Glomerular endothelial cell (primary cell): ENCODE measurements at regions not wholly inside any gene's neighbourhood (a gene's known extent, or its start where the extent isn't known, plus 50 kb on each side); places are given as distances from the start of the nearest gene placed in this dataset.
"Not testable (repeated sequence)": the region's sequence is repeated elsewhere in the genome, so short reads cannot be mapped to it uniquely, and the experiment has no call there.

Experiments
- DNase-seq: peaks from one replicate; pipeline ENCODE4 v3.0.0-alpha.2; 2011; ENCODE audit warnings: low read depth, low spot score; ENCODE audit errors: extremely low read depth

- not testable (repeated sequence) for DNase-seq
Observed at GRCh38 chr15:81870062-81870745, 175.6 kb downstream of the MEX3B start.

DNA sequence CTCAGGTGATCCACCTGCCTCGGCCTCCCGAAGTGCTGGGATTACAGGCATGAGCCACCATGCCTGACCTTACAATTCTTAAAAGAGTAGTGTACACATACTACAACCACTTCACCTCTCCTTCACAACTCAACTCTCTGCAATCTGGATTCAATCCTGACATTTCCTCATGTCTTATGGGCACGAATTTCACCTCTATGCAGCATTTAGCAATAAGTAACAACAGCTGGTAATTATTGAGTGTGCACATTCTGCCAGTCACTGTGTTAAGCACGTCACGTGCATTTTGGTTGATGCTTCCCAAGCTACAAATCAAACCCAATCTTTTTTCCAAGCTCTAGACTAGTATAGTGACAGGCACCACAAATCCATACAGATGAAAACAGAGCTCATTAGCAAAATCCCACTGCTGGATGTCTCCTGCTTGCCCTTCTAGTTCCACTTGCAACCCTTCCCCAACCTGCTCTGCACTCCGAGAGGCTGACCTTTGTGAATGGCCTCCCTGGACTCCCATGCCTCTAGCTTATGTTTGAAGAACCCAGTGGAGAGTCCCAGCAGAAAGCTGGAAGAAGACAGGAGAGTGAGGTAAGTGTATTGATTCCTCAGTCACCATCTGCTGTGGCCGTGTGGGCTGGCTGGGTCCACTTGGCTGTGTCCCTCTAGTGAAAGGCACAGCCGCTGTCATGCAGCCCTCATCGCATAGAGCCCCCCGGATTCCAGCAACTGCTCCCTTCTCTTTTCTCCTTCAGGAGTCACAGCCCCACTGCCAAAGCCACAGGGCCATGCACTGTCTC, 176.5 kb downstream of the MEX3B start:
- no peak for DNase-seq

DNA sequence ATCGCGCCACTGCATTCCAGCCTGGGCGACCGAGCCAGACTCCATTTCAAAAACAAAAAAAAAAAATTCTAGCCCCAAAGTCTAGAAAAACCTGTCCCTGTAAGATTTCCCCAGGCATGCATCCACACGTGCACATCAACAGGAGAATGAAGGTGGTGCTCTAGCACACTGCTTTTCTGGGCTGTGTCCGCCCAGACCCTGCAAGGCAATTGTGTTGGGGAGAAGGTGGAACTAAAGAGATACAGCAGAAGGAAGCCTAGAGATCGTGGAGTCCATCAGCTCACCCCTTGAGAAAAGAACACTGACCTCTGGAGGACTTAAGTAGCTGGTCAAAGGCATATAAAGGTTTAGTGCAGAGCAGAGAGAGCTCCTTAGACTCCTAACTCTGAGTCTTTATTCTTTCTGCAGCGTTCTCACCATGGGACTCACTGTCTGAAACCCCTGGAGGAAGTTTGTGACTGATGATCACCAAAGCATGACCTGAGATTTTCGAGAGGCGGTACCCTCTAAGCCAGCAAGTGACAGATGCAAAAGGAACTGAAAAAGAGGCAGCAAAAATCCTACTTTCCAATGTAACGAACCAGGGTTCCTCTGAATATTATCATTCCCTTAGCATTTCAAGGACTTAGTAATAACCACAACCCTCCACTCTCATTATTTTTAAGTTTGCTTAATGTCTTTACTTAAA, 179.8 kb downstream of the MEX3B start:
- DNase-seq, result no peak

DNA sequence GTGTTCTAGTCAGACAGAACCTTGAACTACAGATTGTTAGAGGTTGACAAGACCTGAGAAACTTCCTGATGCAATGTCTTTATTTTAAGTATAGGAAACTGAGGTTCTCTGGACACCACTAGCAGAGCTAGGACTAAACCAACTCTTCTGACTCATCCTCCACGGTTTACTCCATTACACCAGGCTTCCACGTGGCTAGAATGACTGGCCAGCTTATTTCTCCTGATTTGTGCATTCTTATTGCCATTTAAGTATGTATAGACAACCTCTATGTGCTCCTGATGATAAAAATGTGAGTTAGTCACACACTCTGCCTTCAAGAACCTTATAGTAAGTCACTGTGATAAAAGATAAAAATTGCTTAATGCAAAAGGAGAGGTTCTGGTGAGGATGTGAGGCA, 182.7 kb downstream of the MEX3B start:
- DNase-seq, result no peak

DNA sequence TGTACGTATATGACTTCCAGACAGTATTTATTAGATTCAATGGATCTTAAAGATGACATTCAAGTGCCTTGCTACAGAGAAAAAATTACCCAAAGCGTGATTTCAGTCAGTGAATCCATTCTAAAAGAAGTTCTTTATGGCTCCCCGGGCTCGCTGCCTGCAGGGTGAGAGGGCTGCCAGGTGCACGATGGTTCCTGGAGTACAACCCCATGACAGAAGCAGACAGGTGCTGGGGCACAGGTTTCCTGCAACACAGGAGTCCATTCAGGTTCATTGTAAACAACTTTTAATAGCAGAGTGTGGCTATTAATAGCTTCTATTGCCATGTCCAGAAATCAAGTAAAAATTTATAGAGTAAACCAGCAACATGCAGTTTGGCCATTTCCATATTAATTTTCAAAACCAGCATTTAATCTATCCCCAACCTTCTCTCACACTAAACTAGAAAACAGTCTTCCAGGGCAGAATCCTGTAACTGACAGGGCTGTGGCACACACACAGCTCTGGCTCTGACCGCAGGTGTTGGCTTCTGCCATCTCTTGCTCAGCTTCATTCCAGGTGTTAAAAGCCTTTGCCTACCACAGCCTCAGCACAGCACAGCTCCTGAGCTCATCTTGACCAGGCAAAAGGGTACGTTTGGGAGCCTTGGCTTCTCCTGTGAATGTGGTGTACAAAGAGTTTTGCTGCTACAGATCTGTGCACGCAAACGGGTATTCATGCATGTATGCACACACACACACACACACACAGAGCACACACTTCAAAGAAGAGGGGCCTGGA, 185.9 kb downstream of the MEX3B start:
- no peak for DNase-seq

DNA sequence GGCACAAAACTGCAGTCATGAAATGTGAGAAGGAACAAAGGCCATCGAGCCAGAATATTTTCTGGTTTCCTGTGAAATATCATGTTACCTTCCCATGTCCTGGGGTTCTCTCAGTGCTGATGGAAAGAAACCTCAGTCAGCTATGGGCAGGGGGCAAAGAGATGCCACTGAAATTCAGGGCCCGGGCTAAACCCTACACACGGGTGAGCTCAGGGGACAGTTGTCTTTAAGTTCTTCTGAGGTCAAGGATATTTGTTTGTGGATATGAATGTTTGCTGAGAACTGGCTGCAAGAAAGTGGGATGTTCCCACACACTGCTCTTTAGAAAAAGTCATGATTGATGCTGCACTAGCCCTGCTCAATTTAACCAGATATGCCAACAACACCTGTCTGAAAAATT, 187.2 kb downstream of the MEX3B start:
- DNase-seq, result no peak

DNA sequence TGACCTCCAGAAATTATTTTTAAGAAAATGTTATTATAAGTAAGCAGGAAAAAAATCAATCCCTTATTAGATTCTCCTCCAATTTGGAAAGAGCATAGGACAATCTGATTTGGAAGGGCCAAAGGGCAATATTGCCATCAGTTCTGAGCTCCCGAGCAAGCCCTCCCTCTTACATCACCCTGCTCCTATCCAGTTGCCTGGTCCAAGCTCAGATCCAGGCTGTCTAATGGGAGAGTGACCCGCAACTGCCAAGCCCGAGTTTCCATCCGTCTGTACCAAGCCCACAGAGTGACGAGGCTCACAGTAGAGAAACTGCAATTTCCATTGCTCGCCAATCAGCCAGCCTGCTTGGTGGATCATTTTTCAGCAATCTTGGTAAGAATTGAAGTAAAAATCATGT, 187.7 kb downstream of the MEX3B start:
- no peak for DNase-seq

- no peak for DNase-seq
Observed at GRCh38 chr15:81856634-81857026, 189.2 kb downstream of the MEX3B start.

GRCh38 chr15:81856001-81856633, 189.7 kb downstream of the MEX3B start:
- no peak for DNase-seq

DNA sequence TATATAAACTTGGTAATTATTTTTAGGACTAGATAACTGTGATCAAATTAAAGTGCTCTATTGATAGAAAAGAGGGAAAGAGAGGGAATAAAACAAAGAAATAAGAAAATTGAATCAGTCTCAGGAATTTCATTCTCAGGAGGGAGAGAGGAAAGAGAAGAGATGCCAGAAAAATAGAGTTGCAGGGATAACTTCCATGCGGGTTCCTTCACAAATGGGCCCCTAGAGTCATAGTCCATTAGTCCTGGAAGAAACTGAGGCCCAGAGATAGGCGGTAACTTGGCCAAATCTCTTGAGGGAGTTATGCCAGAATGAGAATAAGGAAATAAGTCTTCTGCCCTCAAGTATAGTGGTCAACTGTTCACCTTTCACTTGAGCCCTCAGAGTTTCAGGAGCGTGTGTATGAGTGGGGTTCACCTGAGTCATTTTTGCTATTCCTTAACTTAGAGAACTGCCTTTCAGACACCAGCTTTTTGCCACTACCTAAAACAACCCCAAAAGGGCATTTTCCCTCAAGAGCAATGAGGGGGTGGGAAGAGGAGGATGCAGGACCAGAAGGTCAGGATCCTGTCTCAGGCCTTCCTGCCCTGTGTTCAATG, 192.6 kb downstream of the MEX3B start:
- DNase-seq, result no peak

GRCh38 chr15:81852411-81853149, 193.2 kb downstream of the MEX3B start:
- no peak for DNase-seq

- no peak for DNase-seq
Observed at GRCh38 chr15:81851757-81852156, 194.1 kb downstream of the MEX3B start.

DNA sequence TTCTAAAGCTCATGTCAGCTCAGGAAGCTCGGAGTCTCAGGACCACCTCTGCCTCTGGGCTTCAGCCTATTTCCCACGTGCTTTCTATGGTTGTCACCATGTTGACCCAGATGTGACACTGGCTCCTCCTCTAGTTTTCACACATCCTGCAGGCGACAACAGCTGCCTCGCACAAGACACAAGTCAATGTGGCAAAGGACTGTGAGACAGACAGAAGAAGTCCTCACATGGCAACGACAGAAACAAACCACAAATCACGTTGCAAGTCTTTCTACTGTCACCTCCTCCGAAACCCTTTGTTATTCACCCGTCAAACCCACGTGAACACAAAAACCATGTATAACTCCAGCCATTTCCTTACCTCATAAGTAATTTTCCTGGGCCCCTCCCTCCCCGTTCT, 194.5 kb downstream of the MEX3B start:
- no peak for DNase-seq

- DNase-seq, result no peak
Observed at GRCh38 chr15:81849289-81849688, 196.5 kb downstream of the MEX3B start.

GRCh38 chr15:81848701-81849100, 197.1 kb downstream of the MEX3B start:
- DNase-seq, result no peak

DNA sequence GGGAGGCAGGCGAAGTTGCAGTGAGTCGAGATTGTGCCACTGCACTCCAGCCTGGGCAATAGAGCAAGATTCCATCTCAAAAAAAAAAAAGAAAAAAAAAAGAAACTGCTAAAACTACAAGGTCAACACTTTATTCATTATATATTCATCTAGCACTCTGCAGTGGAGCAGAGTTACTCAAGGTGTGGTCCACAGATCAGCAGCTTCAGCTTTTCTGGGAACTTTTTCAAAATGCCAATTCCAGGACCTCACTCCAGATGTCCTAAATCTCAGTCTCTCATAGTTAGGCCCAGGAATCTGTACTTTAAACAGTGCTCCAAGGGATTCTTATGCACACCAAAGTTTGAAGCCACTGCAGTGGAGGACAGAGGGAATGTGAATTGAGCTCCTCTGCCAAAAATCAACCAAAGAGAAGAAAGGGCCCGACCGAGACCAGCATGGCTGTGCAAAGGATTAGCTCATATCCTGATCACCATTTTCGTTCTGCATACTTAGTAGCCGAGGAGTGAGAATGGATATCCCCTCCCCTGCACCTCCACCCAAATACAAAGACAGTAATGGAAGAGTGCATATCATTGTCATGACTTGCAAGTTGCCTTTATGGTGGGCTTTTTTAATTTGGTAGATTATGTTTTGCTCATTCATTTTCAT, 201.9 kb downstream of the MEX3B start:
- DNase-seq, result no peak

- DNase-seq, result no peak
Observed at GRCh38 chr15:81843226-81843625, 202.6 kb downstream of the MEX3B start.

GRCh38 chr15:81839387-81839786, 206.4 kb downstream of the MEX3B start:
- no peak for DNase-seq

GRCh38 chr15:81835731-81836130, 210.1 kb downstream of the MEX3B start:
- no peak for DNase-seq
